ENCODE measurements at regions not wholly inside any gene's neighbourhood (a gene's known extent, or its start where the extent isn't known, plus 50 kb on each side); places are given as distances from the start of the nearest gene placed in this dataset.
"Not testable (repeated sequence)": the region's sequence is repeated elsewhere in the genome, so short reads cannot be mapped to it uniquely, and the experiment has no call there.

- no peak for DNase-seq
Observed at GRCh38 chr21:16187603-16188301, 458.0 kb downstream of the USP25 start.

- no peak for DNase-seq
Observed at GRCh38 chr21:16192902-16193301, 463.1 kb downstream of the USP25 start.

- DNase-seq, result no peak
Observed at GRCh38 chr21:16193496-16194094, 463.8 kb downstream of the USP25 start.

- DNase-seq, result no peak
Observed at GRCh38 chr21:16194095-16194787, 464.5 kb downstream of the USP25 start.

GRCh38 chr21:16194788-16195537, 465.2 kb downstream of the USP25 start:
- no peak for DNase-seq

GRCh38 chr21:16195538-16195910, 465.7 kb downstream of the USP25 start:
- no peak for DNase-seq

- DNase-seq, result no peak
Observed at GRCh38 chr21:16196001-16196400, 466.2 kb downstream of the USP25 start.

- DNase-seq, result no peak
Observed at GRCh38 chr21:16198546-16198945, 468.8 kb downstream of the USP25 start.

GRCh38 chr21:16199539-16199938, 469.8 kb downstream of the USP25 start:
- no peak for DNase-seq

- DNase-seq, result no peak
Observed at GRCh38 chr21:16201718-16202117, 471.9 kb downstream of the USP25 start.

GRCh38 chr21:16205527-16205926, 475.7 kb downstream of the USP25 start:
- no peak for DNase-seq

GRCh38 chr21:16211339-16212303, 481.8 kb downstream of the USP25 start:
- no peak for DNase-seq

GRCh38 chr21:16213518-16213917, 483.7 kb downstream of the USP25 start:
- no peak for DNase-seq

GRCh38 chr21:16215193-16215592, 485.4 kb downstream of the USP25 start:
- no peak for DNase-seq

GRCh38 chr21:16215663-16216183, 485.9 kb downstream of the USP25 start:
- DNase-seq, result no peak

GRCh38 chr21:16216288-16216962, 486.6 kb downstream of the USP25 start:
- DNase-seq, result no peak

GRCh38 chr21:16218682-16219343, 489.0 kb downstream of the USP25 start:
- no peak for DNase-seq

GRCh38 chr21:16224756-16225155, 495.0 kb downstream of the USP25 start:
- not testable (repeated sequence) for DNase-seq

- no peak for DNase-seq
Observed at GRCh38 chr21:16239659-16240265, 510.0 kb downstream of the USP25 start.

GRCh38 chr21:16241016-16241415, 511.2 kb downstream of the USP25 start:
- no peak for DNase-seq

Data from GOT3 (cell line).